K562 (cell line): ENCODE measurements at regions not wholly inside any gene's neighbourhood (a gene's known extent, or its start where the extent isn't known, plus 50 kb on each side); places are given as distances from the start of the nearest gene placed in this dataset.

Experiments
- ATAC-seq: fragments of 200-7000 bp; cut with Tn5 transposase; 3 replicates; pipeline ENCODE4 v1.9.1; 2020; ENCODE audit warnings: moderate library complexity
- BruUV-seq: library from RNA; stranded (reverse); fragments of 400-500 nt; replicated peaks from 2 replicates; lab custom pipeline; 2021; lab: Mats Ljungman, UMichigan
- CTCF ChIA-PET: fragments of 300-600 bp; formaldehyde crosslinking; extraction: SDS; loops from one replicate; lab custom pipeline; 2021; ENCODE audit warnings: low intra/inter-chr PET ratio; lab: Yijun Ruan, JAX
- POLR2A ChIA-PET: fragments of 300-600, 350-650 bp; sonication (Branson Sonifier 250); formaldehyde crosslinking; extraction: SDS; loops from one replicate; lab custom pipeline; 2021; ENCODE audit warnings: antibody characterized with exemption, inconsistent platforms; lab: Yijun Ruan, JAX
- DNase-seq, 4 experiments: peaks; one replicate each; pipeline versions ENCODE4 v3.0.0 to v3.0.0-alpha.2; 2011 to 2018; ENCODE audit warnings: low spot score in 3 of 4, mixed read lengths in 3 of 4; ENCODE audit errors: extremely low read depth in 1 of 4
- FAIRE-seq: peaks from 2 replicates; lab custom pipeline; 2011; peaks lifted over from hg19 to GRCh38; lab: Jason Lieb, UNC
- H2AFZ ChIP-seq: 2 replicates; pipeline ENCODE4 v1.6.0; 2011; ENCODE audit warnings: low read depth, low read length, control low read depth, inconsistent platforms
- H3K27ac ChIP-seq: fragments of 200-600 bp; 3 replicates; pipeline ENCODE4 v1.8.0; 2011; ENCODE audit warnings: low read depth, mild to moderate bottlenecking, control low read depth, inconsistent platforms, low read length, moderate library complexity, mixed read lengths; ENCODE audit errors: extremely low read depth
- H3K27me3 ChIP-seq, 2 experiments: fragments of 300-600 bp in 1 of 2; 2 replicates in 1 of 2; 3 replicates in 1 of 2; pipeline versions ENCODE4 v1.6.0 to v1.8.0; 2011; ENCODE audit warnings: inconsistent platforms in 2 of 2, low read length in 2 of 2, mild to moderate bottlenecking in 1 of 2, mixed read lengths in 1 of 2, moderate library complexity in 1 of 2; ENCODE audit not compliant: control insufficient read depth in 2 of 2, insufficient read depth in 2 of 2
- H3K36me3 ChIP-seq: fragments of 300-600 bp; 3 replicates; pipeline ENCODE4 v1.8.0; 2011; ENCODE audit warnings: mild to moderate bottlenecking, low read length, inconsistent platforms; ENCODE audit not compliant: control insufficient read depth, insufficient read depth
- H3K4me1 ChIP-seq, 2 experiments: fragments of 200-600 bp in 1 of 2; replicated peaks in 1 of 2; 2 replicates in 1 of 2; 3 replicates in 1 of 2; pipeline versions ENCODE4 v1.5.1 to v1.8.0; 2011; ENCODE audit warnings: inconsistent platforms in 2 of 2, low read length in 2 of 2, mild to moderate bottlenecking in 1 of 2, mixed read lengths in 1 of 2, moderate library complexity in 1 of 2; ENCODE audit not compliant: control insufficient read depth in 2 of 2, insufficient read depth in 2 of 2
- H3K4me2 ChIP-seq: 2 replicates; pipeline ENCODE4 v1.6.1; 2011; ENCODE audit warnings: low read length, control low read depth, inconsistent platforms, mixed read lengths; ENCODE audit not compliant: insufficient read depth
- H3K4me3 ChIP-seq: fragments of 200-600 bp; sonication (generic), shearing (Covaris generic); 2 replicates; pipeline ENCODE4 v1.5.1; 2016; ENCODE audit warnings: control low read depth, inconsistent platforms
- H3K79me2 ChIP-seq: fragments of 200-600 bp; 3 replicates; pipeline ENCODE4 v1.8.0; 2011; ENCODE audit warnings: low read length, inconsistent platforms; ENCODE audit not compliant: control insufficient read depth, insufficient read depth
- H3K9ac ChIP-seq, 2 experiments: 2 replicates each; pipeline versions ENCODE4 v1.6.0 to v1.6.1; 2011; ENCODE audit warnings: low read depth in 2 of 2, low read length in 2 of 2, control low read depth in 1 of 2, inconsistent platforms in 1 of 2, mild to moderate bottlenecking in 1 of 2, mixed read lengths in 1 of 2; ENCODE audit not compliant: insufficient read depth in 1 of 2
- H3K9me1 ChIP-seq: one replicate; pipeline ENCODE4 v1.6.0; 2011; ENCODE audit warnings: inconsistent platforms, mild to moderate bottlenecking, low read length, moderate library complexity; ENCODE audit not compliant: control insufficient read depth, insufficient read depth
- H3K9me3 ChIP-seq: replicated peaks from 2 replicates; pipeline ENCODE4 v1.5.1; 2011; ENCODE audit warnings: low read depth, low read length, inconsistent platforms; ENCODE audit not compliant: control insufficient read depth, insufficient read depth
- H4K20me1 ChIP-seq: replicated peaks from 2 replicates; pipeline ENCODE4 v1.6.1; 2011; ENCODE audit warnings: low read length, inconsistent platforms, mixed read lengths; ENCODE audit not compliant: control insufficient read depth, insufficient read depth
- HLTF ChIP-seq: fragments of 450-650 bp; IDR thresholded peaks from 2 replicates; pipeline ENCODE4 v1.6.1; 2016
- MEF2D ChIP-seq: conservative IDR thresholded peaks from 2 replicates; pipeline ENCODE4 v1.6.1; 2016; ENCODE audit warnings: low read depth, missing genetic modification characterization, missing compliant biosample characterization
- SMAD2 ChIP-seq: fragments of 150-350 bp; IDR thresholded peaks from 2 replicates; pipeline ENCODE4 v1.6.1; 2014; ENCODE audit warnings: low read depth, mild to moderate bottlenecking, low read length
- SRSF3 ChIP-seq: fragments of 200-400 bp; formaldehyde crosslinking; IDR thresholded peaks from 2 replicates; pipeline ENCODE4 v1.6.1; 2016; ENCODE audit warnings: mild to moderate bottlenecking, low read length, moderate library complexity; ENCODE audit not compliant: insufficient read depth
- TARDBP ChIP-seq: fragments of 450-650 bp; IDR thresholded peaks from 2 replicates; pipeline ENCODE4 v1.6.1; 2016
- ZBED1 ChIP-seq: IDR thresholded peaks from 2 replicates; pipeline ENCODE4 v1.6.1; 2014
- ZC3H8 ChIP-seq: fragments of 450-650 bp; IDR thresholded peaks from 2 replicates; pipeline ENCODE4 v1.6.1; 2017
- ZNF184 ChIP-seq: sonication (generic); formaldehyde crosslinking; IDR thresholded peaks from 2 replicates; pipeline ENCODE4 v1.5.0; 2020; ENCODE audit warnings: missing genetic modification reagents
- ZNF431 ChIP-seq: sonication (generic); formaldehyde crosslinking; IDR thresholded peaks from 2 replicates; pipeline ENCODE4 v1.8.0; 2022; ENCODE audit warnings: mild to moderate bottlenecking, missing genetic modification reagents
- ZNF561 ChIP-seq: fragments of 450-650 bp; formaldehyde crosslinking; conservative IDR thresholded peaks from 2 replicates; pipeline ENCODE4 v1.4.0; 2020; ENCODE audit warnings: mild to moderate bottlenecking, moderate library complexity
- WGBS: fragments of 100-300 bp; shearing (Covaris generic); methylation state at CpG from one replicate; pipeline ENCODE4 v1.1.6; 2016; ENCODE audit warnings: low coverage, mixed read lengths; ENCODE audit not compliant: insufficient coverage; ENCODE audit errors: missing lambda C conversion rate; 5-methylcytosine and 5-hydroxymethylcytosine counted together
- in situ Hi-C: fragments of 300-500 bp; cut with MboI; formaldehyde crosslinking; loops from 4 replicates; pipeline ENCODE4 v1.15.0; 2018; ENCODE audit warnings: inconsistent platforms, mixed read lengths
- intact Hi-C: fragments of 100-400 bp; cut with micrococcal nuclease; formaldehyde crosslinking; loops from 2 replicates; pipeline ENCODE4 v1.14.2; 2022
- TF ChIP-seq, protein P1 (sequence below): sonication (generic); formaldehyde crosslinking; IDR thresholded peaks from 2 replicates; pipeline ENCODE4 v1.8.0; 2022; ENCODE audit warnings: mild to moderate bottlenecking, low read depth, missing genetic modification reagents
- TF ChIP-seq, protein P2 (sequence below): sonication (generic); formaldehyde crosslinking; IDR thresholded peaks from 2 replicates; pipeline ENCODE4 v1.8.1; 2023; ENCODE audit warnings: mild to moderate bottlenecking, missing genetic modification reagents

DNA sequence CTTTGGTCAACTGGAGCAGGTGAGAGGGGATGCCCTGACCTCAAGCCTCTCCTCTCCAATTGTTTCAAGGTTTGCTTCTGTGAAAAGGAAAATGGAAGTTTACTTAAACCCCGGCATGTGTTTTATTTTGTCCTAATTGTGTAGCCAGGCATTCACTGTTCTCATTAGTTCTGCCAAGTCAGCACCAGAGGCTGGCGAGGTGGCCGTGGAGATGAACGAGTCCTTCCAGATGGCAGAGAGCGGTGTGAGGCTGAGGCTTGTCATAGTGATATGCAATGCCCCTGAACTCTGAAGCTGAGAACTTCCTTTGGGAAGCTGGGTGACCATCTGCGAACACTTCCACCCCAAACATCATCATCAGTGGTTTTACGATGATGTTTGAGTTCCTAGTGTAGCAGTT is 199.6 kb downstream of the TJP1 start (continued):
- no peak for TF ChIP-seq SMAD2

GRCh38 chr15:29621616-29622015 is 200.7 kb downstream of the TJP1 start:
- Histone ChIP-seq H4K20me1 (peaks cover 3% of the 10 kb centered on the region; the same call in 1 of the 2 replicates), H3K4me3 (no peak overlapping the region), H3K9me1 (no peaks in the 10 kb centered on the region), H3K27ac (no peak overlapping the region), H2AFZ (no peak overlapping the region), H3K79me2 (no peaks in the 10 kb centered on the region), H3K4me2 (no peak overlapping the region), H3K9me3 (no peaks in the 10 kb centered on the region), H3K36me3 (no peaks in the 10 kb centered on the region), H3K9ac (no peak overlapping the region), H3K4me1 (no peaks in the 10 kb centered on the region), H3K27me3 (peaks cover 0 to 29% of the 10 kb centered on the region in 2 experiments; a peak in 3 of 5 replicates)
- in situ Hi-C loops (no loop called here), intact Hi-C loops (no loop called here)
- 3% methylated on average over 5 of the region's 5 CpGs for WGBS
- FAIRE-seq (no peak), DNase-seq (no peak), ATAC-seq (no peak)
- ChIA-PET POLR2A (interaction anchor here (1.0 kb wide), 1 partner anchor 9 kb away, joined by 3 read pairs; no protein-coding TSS in a partner anchor), CTCF (no interaction called here)
- no TSS peak for BruUV-seq
- no peak for TF ChIP-seq HLTF
- TF ChIP-seq ZNF431 (CRISPR knock-in tag), result no peak
- no peak for TF ChIP-seq MEF2D (tag)
- TF ChIP-seq, protein P1, sequence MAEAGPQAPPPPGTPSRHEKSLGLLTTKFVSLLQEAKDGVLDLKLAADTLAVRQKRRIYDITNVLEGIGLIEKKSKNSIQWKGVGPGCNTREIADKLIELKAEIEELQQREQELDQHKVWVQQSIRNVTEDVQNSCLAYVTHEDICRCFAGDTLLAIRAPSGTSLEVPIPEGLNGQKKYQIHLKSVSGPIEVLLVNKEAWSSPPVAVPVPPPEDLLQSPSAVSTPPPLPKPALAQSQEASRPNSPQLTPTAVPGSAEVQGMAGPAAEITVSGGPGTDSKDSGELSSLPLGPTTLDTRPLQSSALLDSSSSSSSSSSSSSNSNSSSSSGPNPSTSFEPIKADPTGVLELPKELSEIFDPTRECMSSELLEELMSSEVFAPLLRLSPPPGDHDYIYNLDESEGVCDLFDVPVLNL (CRISPR knock-in tag), result no peak
- TF ChIP-seq ZBED1, result no peak
- no peak for TF ChIP-seq SRSF3
- no peak for TF ChIP-seq ZNF561
- TF ChIP-seq, protein P2, sequence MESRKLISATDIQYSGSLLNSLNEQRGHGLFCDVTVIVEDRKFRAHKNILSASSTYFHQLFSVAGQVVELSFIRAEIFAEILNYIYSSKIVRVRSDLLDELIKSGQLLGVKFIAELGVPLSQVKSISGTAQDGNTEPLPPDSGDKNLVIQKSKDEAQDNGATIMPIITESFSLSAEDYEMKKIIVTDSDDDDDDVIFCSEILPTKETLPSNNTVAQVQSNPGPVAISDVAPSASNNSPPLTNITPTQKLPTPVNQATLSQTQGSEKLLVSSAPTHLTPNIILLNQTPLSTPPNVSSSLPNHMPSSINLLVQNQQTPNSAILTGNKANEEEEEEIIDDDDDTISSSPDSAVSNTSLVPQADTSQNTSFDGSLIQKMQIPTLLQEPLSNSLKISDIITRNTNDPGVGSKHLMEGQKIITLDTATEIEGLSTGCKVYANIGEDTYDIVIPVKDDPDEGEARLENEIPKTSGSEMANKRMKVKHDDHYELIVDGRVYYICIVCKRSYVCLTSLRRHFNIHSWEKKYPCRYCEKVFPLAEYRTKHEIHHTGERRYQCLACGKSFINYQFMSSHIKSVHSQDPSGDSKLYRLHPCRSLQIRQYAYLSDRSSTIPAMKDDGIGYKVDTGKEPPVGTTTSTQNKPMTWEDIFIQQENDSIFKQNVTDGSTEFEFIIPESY (CRISPR knock-in tag), result no peak
- no peak for TF ChIP-seq TARDBP
- TF ChIP-seq ZC3H8, result no peak
- TF ChIP-seq ZNF184 (CRISPR knock-in tag), result no peak
